ENCODE measurements at regions not wholly inside any gene's neighbourhood (a gene's known extent, or its start where the extent isn't known, plus 50 kb on each side); places are given as distances from the start of the nearest gene placed in this dataset.

GRCh38 chr11:135017296-135017695, 605.3 kb upstream of the B3GAT1 start:
- no peak for TF ChIP-seq CTCF (conservative IDR thresholded peaks at IDR 0.05 in 1 of 2, IDR thresholded peaks at IDR 0.05 in 1 of 2; ENCODE audit: low read depth in 1 of 2, low read length in 2 of 2)
- no peak for TF ChIP-seq EZH2 (IDR thresholded peaks at IDR 0.05; ENCODE audit: low read length, missing control alignments)
